H1 (cell line): ENCODE measurements at regions not wholly inside any gene's neighbourhood (a gene's known extent, or its start where the extent isn't known, plus 50 kb on each side); places are given as distances from the start of the nearest gene placed in this dataset.

Experiments used
- CTCF ChIA-PET: fragments of 300-600 bp; sonication (Branson Sonifier 250); formaldehyde crosslinking; loops from one replicate; lab custom pipeline; 2021; ENCODE audit not compliant: partially characterized antibody; lab: Charles Lee
- POLR2A ChIA-PET: fragments of 300-600 bp; sonication (Branson Sonifier 250); formaldehyde crosslinking; loops from one replicate; lab custom pipeline; 2021; ENCODE audit warnings: inconsistent platforms; ENCODE audit not compliant: partially characterized antibody; lab: Charles Lee
- DNase-seq, 2 experiments: peaks; one replicate each; pipeline versions ENCODE4 v3.0.0 to v3.0.0-alpha.2; 2010 to 2022; ENCODE audit warnings: low spot score in 2 of 2, low read depth in 1 of 2, mixed read lengths in 1 of 2
- FAIRE-seq: peaks from 2 replicates; lab custom pipeline; 2011; peaks lifted over from hg19 to GRCh38; lab: Jason Lieb, UNC
- H2AFZ ChIP-seq: 2 replicates; pipeline ENCODE4 v1.8.1; 2012; ENCODE audit warnings: low read length, inconsistent platforms
- H2AK5ac ChIP-seq: 2 replicates; pipeline ENCODE4 v1.6.1; 2013; ENCODE audit warnings: low read depth, low read length
- H2BK120ac ChIP-seq: replicated peaks from 2 replicates; pipeline ENCODE3; 2013; ENCODE audit warnings: low read depth, low read length, inconsistent platforms
- H2BK12ac ChIP-seq: 2 replicates; pipeline ENCODE4 v1.6.1; 2013; ENCODE audit warnings: low read depth, low read length
- H2BK15ac ChIP-seq: 2 replicates; pipeline ENCODE4 v1.6.1; 2013; ENCODE audit warnings: low read length
- H2BK20ac ChIP-seq: 2 replicates; pipeline ENCODE4 v1.6.1; 2013; ENCODE audit warnings: low read length
- H2BK5ac ChIP-seq: 2 replicates; pipeline ENCODE4 v1.6.1; 2013; ENCODE audit warnings: low read depth, low read length
- H3K14ac ChIP-seq: 2 replicates; pipeline ENCODE4 v1.6.1; 2013; ENCODE audit warnings: inconsistent platforms; ENCODE audit not compliant: insufficient read length
- H3K18ac ChIP-seq: 2 replicates; pipeline ENCODE4 v1.6.1; 2013; ENCODE audit warnings: low read length; ENCODE audit errors: extremely low read depth
- H3K23ac ChIP-seq: 2 replicates; pipeline ENCODE4 v1.6.1; 2013; ENCODE audit warnings: inconsistent platforms; ENCODE audit not compliant: insufficient read length
- H3K23me2 ChIP-seq: 2 replicates; pipeline ENCODE4 v1.6.1; 2013; ENCODE audit warnings: low read depth, low read length
- H3K27ac ChIP-seq: 2 replicates; pipeline ENCODE4 v1.6.1; 2011; ENCODE audit warnings: low read depth, low read length, inconsistent platforms
- H3K27me3 ChIP-seq, 4 experiments: replicated peaks in 1 of 4; 1 replicate in 1 of 4; 2 replicates in 3 of 4; pipeline versions ENCODE4 v1.6.1 to v1.8.1; 2011 to 2013; ENCODE audit warnings: low read length in 3 of 4, mild to moderate bottlenecking in 3 of 4, inconsistent platforms in 2 of 4, mixed read lengths in 2 of 4, moderate library complexity in 1 of 4; ENCODE audit not compliant: control insufficient read depth in 3 of 4, insufficient read depth in 3 of 4; ENCODE audit errors: extremely low read depth in 1 of 4
- H3K36me3 ChIP-seq, 4 experiments: 2 replicates each; pipeline versions ENCODE4 v1.6.1 to v1.8.1; 2011 to 2013; ENCODE audit warnings: mild to moderate bottlenecking in 4 of 4, low read length in 3 of 4, moderate library complexity in 2 of 4, control low read depth in 1 of 4, inconsistent platforms in 1 of 4; ENCODE audit not compliant: insufficient read depth in 4 of 4, control insufficient read depth in 2 of 4
- H3K4ac ChIP-seq: replicated peaks from 2 replicates; pipeline ENCODE3; 2013; ENCODE audit warnings: low read length, low read depth, mixed read lengths, inconsistent platforms; ENCODE audit not compliant: insufficient read length
- H3K4me1 ChIP-seq, 4 experiments: replicated peaks in 1 of 4; 1 replicate in 1 of 4; 2 replicates in 3 of 4; pipeline versions ENCODE4 v1.6.1 to v1.8.1; 2011 to 2013; ENCODE audit warnings: low read length in 3 of 4, inconsistent platforms in 2 of 4, mixed read lengths in 1 of 4; ENCODE audit not compliant: insufficient read depth in 4 of 4, control insufficient read depth in 3 of 4
- H3K4me2 ChIP-seq, 2 experiments: 2 replicates each; pipeline versions ENCODE4 v1.6.1 to v1.8.1; 2011 to 2013; ENCODE audit warnings: low read depth in 2 of 2, low read length in 2 of 2, control low read depth in 1 of 2, inconsistent platforms in 1 of 2, mild to moderate bottlenecking in 1 of 2; ENCODE audit not compliant: insufficient read depth in 1 of 2
- H3K4me3 ChIP-seq, 4 experiments: fragments of 200-600, 300-600 bp in 1 of 4; sonication (generic), shearing (Covaris generic), sonication (Bioruptor Twin) in 1 of 4; 2 replicates each; pipeline versions ENCODE4 v1.5.1 to v1.8.1; 2011 to 2016; ENCODE audit warnings: low read length in 4 of 4, low read depth in 3 of 4, control low read depth in 2 of 4, inconsistent platforms in 2 of 4, mild to moderate bottlenecking in 2 of 4, mixed read lengths in 1 of 4, moderate library complexity in 1 of 4; ENCODE audit not compliant: insufficient read depth in 2 of 4; ENCODE audit errors: extremely low read depth in 1 of 4
- H3K56ac ChIP-seq: replicated peaks from 2 replicates; pipeline ENCODE3; 2013; ENCODE audit warnings: low read depth, mild to moderate bottlenecking, mixed read lengths, low read length, inconsistent platforms; ENCODE audit not compliant: insufficient read length
- H3K79me1 ChIP-seq: 2 replicates; pipeline ENCODE4 v1.6.1; 2013; ENCODE audit warnings: low read depth, low read length, control low read depth
- H3K79me2 ChIP-seq, 2 experiments: 2 replicates each; pipeline versions ENCODE4 v1.6.1 to v1.8.1; 2012 to 2013; ENCODE audit warnings: low read length in 2 of 2, mild to moderate bottlenecking in 2 of 2, inconsistent platforms in 1 of 2; ENCODE audit not compliant: insufficient read depth in 2 of 2, control insufficient read depth in 1 of 2
- H3K9ac ChIP-seq, 4 experiments: replicated peaks in 1 of 4; 1 replicate in 1 of 4; 2 replicates in 3 of 4; pipeline versions ENCODE4 v1.6.1 to v1.8.1; 2011 to 2013; ENCODE audit warnings: low read depth in 3 of 4, low read length in 3 of 4, control low read depth in 2 of 4, mild to moderate bottlenecking in 2 of 4, moderate library complexity in 2 of 4, inconsistent platforms in 1 of 4; ENCODE audit errors: extremely low read depth in 1 of 4
- H3K9me3 ChIP-seq, 2 experiments: 2 replicates each; pipeline versions ENCODE4 v1.6.1 to v1.8.1; 2012 to 2013; ENCODE audit warnings: mild to moderate bottlenecking in 2 of 2, moderate library complexity in 2 of 2, control low read depth in 1 of 2, inconsistent platforms in 1 of 2, low read depth in 1 of 2, low read length in 1 of 2, mixed read lengths in 1 of 2; ENCODE audit not compliant: insufficient read depth in 2 of 2
- H4K20me1 ChIP-seq, 2 experiments: replicated peaks in 1 of 2; 2 replicates each; pipeline versions ENCODE3 to v1.8.1; 2011 to 2013; ENCODE audit warnings: inconsistent platforms in 2 of 2, low read length in 2 of 2, mild to moderate bottlenecking in 1 of 2; ENCODE audit not compliant: insufficient read depth in 2 of 2, control insufficient read depth in 1 of 2
- H4K5ac ChIP-seq: 2 replicates; pipeline ENCODE4 v1.6.1; 2013; ENCODE audit warnings: low read length, low read depth, mixed read lengths, inconsistent platforms; ENCODE audit not compliant: insufficient read length
- H4K8ac ChIP-seq: 2 replicates; pipeline ENCODE4 v1.8.0; 2013; ENCODE audit warnings: mild to moderate bottlenecking, moderate library complexity, low read length, inconsistent platforms; ENCODE audit not compliant: insufficient read depth; ENCODE audit errors: extremely low read depth
- H4K91ac ChIP-seq: replicated peaks from 2 replicates; pipeline ENCODE3; 2013; ENCODE audit warnings: low read length, mixed read lengths, inconsistent platforms; ENCODE audit not compliant: insufficient read length
- CBX5 ChIP-seq: fragments of 300-800, 300-1000 bp; sonication (generic); IDR thresholded peaks from 2 replicates; pipeline ENCODE4 v1.7.1; 2016; ENCODE audit warnings: antibody characterized with exemption, low read length, low read depth
- CHD2 ChIP-seq: IDR thresholded peaks from 2 replicates; pipeline ENCODE4 v1.6.1; 2012; ENCODE audit warnings: low read length, improper control_type of control experiment
- CREB1 ChIP-seq: IDR thresholded peaks from 2 replicates; pipeline ENCODE4 v1.6.1; 2012; ENCODE audit warnings: inconsistent platforms
- EGR1 ChIP-seq: IDR thresholded peaks from 2 replicates; pipeline ENCODE4 v1.6.1; 2011; ENCODE audit warnings: low read depth, low read length, borderline replicate concordance
- HDAC2 ChIP-seq, 2 experiments: fragments of 300-600 bp in 1 of 2; sonication (generic) in 1 of 2; IDR thresholded peaks; 2 replicates each; pipeline ENCODE4 v1.6.1; 2011 to 2012; ENCODE audit warnings: low read depth in 2 of 2, low read length in 2 of 2, mild to moderate bottlenecking in 2 of 2, moderate library complexity in 2 of 2, borderline replicate concordance in 1 of 2, inconsistent platforms in 1 of 2
- MAFK ChIP-seq: IDR thresholded peaks from 2 replicates; pipeline ENCODE4 v1.6.1; 2012; ENCODE audit warnings: low read depth, mild to moderate bottlenecking, improper control_type of control experiment, low read length
- POLR2AphosphoS5 ChIP-seq: IDR thresholded peaks from 2 replicates; pipeline ENCODE4 v1.6.1; 2011; ENCODE audit warnings: low read depth, low read length
- RFX5 ChIP-seq: IDR thresholded peaks from 2 replicates; pipeline ENCODE4 v1.6.1; 2011; ENCODE audit warnings: low read depth, low read length, improper control_type of control experiment, borderline replicate concordance
- SIRT6 ChIP-seq: IDR thresholded peaks from one replicate; pipeline ENCODE4 v1.7.1; 2012; ENCODE audit warnings: low read length, inconsistent platforms
- SRF ChIP-seq: IDR thresholded peaks from 2 replicates; pipeline ENCODE4 v1.6.1; 2011; ENCODE audit warnings: mild to moderate bottlenecking, low read depth, low read length, moderate library complexity
- TAF7 ChIP-seq: optimal IDR thresholded peaks from 2 replicates; pipeline ENCODE3; 2011; ENCODE audit warnings: low read depth, mild to moderate bottlenecking, inconsistent platforms, low read length, moderate library complexity, borderline replicate concordance
- WGBS, 2 experiments: shearing (Covaris generic) in 1 of 2; methylation state at CpG; one replicate each; pipeline versions ENCODE4 v1.1.6 to v1.1.7; 2013 to 2015; ENCODE audit warnings: low lambda C conversion rate in 2 of 2, mixed read lengths in 2 of 2, inconsistent platforms in 1 of 2, low coverage in 1 of 2, missing lambda C conversion rate in 1 of 2; ENCODE audit not compliant: insufficient replicate concordance in 2 of 2, insufficient coverage in 1 of 2, insufficient read length in 1 of 2; ENCODE audit errors: extremely low coverage in 1 of 2, missing lambda C conversion rate in 1 of 2; 5-methylcytosine and 5-hydroxymethylcytosine counted together
- TF ChIP-seq, protein P1 (sequence below): IDR thresholded peaks from 2 replicates; pipeline ENCODE4 v1.6.1; 2011; ENCODE audit warnings: low read depth, mild to moderate bottlenecking, low read length; ENCODE audit not compliant: insufficient read depth

DNA sequence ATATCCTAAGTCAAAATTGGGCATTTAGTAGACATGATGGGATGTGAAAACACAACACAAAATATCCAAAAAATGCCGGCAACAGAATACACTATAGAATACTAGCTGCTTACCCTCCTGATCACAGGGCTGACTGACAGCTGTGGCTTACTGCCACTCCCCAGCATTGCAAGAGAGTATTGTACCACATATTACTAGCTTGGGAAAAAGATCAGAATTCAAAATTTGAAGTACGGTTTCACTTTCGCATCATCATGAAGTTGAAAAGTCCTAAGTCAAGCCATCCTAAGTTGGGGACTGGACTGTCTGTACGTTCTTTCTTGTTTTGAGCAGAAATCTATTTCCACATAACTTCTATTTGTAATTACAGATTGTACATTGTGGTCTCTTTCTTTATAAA is 851.4 kb downstream of the MAT2B start:
- Histone ChIP-seq H3K23me2 (no peaks in the 10 kb centered on the region), H4K91ac (no peak overlapping the region), H3K4me3 (no peak overlapping the region), H2BK5ac (no peak overlapping the region), H3K56ac (no peak overlapping the region), H2BK20ac (no peak overlapping the region), H3K9me3 (no peaks in the 10 kb centered on the region), H3K14ac (no peak overlapping the region), H2BK15ac (no peak overlapping the region), H2AFZ (no peak overlapping the region), H3K4me1 (0 out of 7 replicates have a peak, but pooled peaks cover 0 to 3% (median 0%) of the 10 kb centered on the region in 4 experiments), H3K23ac (no peak overlapping the region), H4K5ac (no peak overlapping the region), H3K18ac (no peak overlapping the region)
- CTCF ChIA-PET, result no interaction called here
- no peak for FAIRE-seq
- POLR2A ChIA-PET, result no interaction called here
- TF ChIP-seq RFX5, result no peak
- TF ChIP-seq EGR1, result no peak
- TF ChIP-seq MAFK, result no peak
- TF ChIP-seq HDAC2 (IDR thresholded peaks at IDR 0.05; ENCODE audit: borderline replicate concordance in 1 of 2, low read depth in 2 of 2, low read length in 2 of 2), result no peak
- TF ChIP-seq CBX5, result no peak
- TF ChIP-seq SIRT6, result no peak
- no peak for TF ChIP-seq CREB1
- TF ChIP-seq, protein P1, sequence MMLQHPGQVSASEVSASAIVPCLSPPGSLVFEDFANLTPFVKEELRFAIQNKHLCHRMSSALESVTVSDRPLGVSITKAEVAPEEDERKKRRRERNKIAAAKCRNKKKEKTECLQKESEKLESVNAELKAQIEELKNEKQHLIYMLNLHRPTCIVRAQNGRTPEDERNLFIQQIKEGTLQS, result no peak
- no peak for TF ChIP-seq POLR2AphosphoS5
- no peak for TF ChIP-seq TAF7
- no peak for TF ChIP-seq SRF
- no peak for TF ChIP-seq CHD2
- TF ChIP-seq, all 59 proteins: peak for 0
- Histone ChIP-seq H3K4me2 (no peak overlapping the region), H3K4ac (no peak overlapping the region), H3K9ac (no peak overlapping the region), H2BK12ac (no peak overlapping the region), H4K20me1 (no peaks in the 10 kb centered on the region), H3K27me3 (no peaks in the 10 kb centered on the region), H3K27ac (no peak overlapping the region), H3K79me1 (no peaks in the 10 kb centered on the region), H2AK5ac (no peak overlapping the region), H2BK120ac (no peak overlapping the region), H3K79me2 (no peaks in the 10 kb centered on the region), H3K36me3 (no peaks in the 10 kb centered on the region), H4K8ac (no peak overlapping the region)
- 95% methylated on average over 4 of the region's 4 CpGs; no CpG with 5 or more reads in 1 of the 2 experiments for WGBS, 2 experiments
- no peak for DNase-seq
